NCI-H82 (cell line): ENCODE measurements at regions not wholly inside any gene's neighbourhood (a gene's known extent, or its start where the extent isn't known, plus 50 kb on each side); places are given as distances from the start of the nearest gene placed in this dataset.

Experiments used
- DNase-seq: peaks from one replicate; lab custom pipeline; 2025; lab: John Stamatoyannopoulos, UW

GRCh38 chr5:3047212-3047774 lies 295.8 kb upstream of the IRX2 start:
- DNase-seq = no peak

DNA sequence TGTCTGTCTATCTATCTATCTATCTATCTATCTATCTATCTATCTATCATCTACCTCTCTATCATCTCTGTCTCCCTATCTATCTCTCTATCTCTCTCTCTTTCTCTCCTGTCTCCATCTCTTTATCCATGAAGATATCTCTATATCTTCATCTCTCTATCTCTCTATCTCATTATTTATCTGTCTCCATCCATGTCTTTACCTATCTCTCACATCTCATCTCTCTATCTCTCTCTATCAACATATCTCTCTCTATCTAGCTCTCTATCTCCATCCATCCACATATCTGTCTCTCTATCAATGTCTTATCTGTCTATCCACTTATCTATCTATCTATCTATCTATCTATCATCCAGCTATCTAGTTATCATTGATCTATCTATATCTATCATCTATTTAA lies 292.1 kb upstream of the IRX2 start:
- no peak for DNase-seq

- DNase-seq = no peak
Observed at GRCh38 chr5:3041001-3041400, 289.5 kb upstream of the IRX2 start.

DNA sequence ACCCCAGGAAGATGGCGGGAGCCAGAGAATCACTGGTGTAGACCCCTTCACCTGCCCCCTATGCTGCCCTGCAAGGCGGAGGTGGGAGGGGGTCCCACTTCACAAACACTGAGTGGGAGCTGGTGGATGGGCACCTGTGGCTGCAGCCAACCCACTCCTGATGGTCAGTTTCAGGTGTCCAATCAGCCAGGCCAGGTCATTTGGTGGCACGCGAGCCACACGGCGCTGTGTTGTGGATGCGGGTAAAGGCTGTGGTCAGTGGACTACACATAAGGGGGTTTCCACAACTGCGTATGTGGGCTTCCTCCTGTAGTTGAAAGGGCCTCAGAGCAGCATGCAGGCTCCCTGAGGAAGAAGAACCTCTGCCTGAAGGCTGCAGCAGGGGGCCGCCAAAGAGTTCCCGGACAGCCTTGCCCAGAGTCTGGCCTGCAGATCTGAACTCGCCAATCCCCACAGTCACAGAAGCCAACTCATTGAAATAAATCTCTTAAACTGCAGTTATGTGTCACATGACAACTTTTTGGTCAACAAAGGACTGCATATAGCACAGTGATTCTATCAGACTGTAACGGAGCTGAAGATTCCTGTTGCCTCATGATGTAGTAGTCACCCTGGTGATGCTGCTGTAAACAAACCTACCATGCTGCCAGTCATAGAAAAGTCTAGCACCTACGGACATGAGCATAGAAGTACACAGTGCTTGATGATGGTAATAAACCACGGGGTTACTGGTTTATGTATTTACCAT lies 284.7 kb upstream of the IRX2 start:
- no peak for DNase-seq

GRCh38 chr5:3035452-3035851 lies 284.0 kb upstream of the IRX2 start:
- DNase-seq = no peak

- no peak for DNase-seq
Observed at GRCh38 chr5:3034881-3035280, 283.4 kb upstream of the IRX2 start.

DNA sequence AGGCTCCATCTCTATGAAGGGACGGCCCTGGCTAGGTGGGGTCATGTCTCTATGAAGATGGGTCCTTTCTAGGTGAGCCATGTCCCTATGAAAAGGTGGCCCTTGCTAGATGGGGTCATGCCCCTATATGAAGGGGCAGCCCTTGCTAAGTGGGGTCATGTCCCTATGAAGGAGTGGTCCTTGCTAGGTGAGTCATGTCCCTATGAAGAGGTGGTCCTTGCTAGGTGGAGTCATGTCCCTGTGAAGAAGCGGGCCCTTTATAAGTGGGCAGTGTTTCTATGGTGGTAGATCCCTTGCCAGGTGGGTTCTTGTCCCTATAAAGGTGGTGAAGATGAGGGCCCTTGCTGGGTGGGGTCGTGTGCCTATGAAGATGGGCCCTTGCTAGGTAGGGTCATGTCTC lies 283.0 kb upstream of the IRX2 start:
- no peak for DNase-seq

DNA sequence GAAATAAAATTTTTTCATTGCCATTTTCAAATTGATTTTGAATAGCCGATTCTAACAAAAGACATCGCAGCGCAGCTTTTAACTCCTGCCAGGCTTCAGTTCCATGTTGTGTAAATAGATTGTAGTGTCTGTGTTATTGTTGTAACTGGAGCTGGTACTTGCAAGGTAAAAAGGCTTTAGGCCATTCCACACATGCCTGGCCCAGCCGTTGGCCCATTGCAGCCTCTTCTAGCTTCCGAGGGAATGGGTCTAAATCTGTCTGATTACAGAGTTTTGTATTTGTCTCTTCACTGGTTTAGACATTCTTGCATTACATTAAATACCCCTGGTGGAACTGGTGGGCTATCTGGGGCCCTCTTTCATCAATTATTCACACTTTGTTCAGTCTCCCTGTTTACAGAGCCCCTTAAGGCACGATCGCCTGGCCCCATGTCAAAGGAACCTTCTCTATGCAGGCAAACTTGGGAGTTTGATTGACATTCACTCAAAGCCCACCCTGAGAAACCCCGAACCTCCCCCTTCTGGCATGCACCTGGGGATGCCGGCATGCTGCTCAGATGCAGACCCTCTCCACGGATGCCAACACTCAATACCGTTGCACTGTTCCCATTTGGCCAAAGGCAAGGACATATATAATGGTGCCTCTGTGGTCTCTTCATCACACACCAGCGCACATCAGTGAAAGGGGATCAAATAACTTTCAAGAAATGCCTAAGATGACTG lies 281.7 kb upstream of the IRX2 start:
- DNase-seq = no peak

- no peak for DNase-seq
Observed at GRCh38 chr5:3032513-3032912, 281.0 kb upstream of the IRX2 start.

DNA sequence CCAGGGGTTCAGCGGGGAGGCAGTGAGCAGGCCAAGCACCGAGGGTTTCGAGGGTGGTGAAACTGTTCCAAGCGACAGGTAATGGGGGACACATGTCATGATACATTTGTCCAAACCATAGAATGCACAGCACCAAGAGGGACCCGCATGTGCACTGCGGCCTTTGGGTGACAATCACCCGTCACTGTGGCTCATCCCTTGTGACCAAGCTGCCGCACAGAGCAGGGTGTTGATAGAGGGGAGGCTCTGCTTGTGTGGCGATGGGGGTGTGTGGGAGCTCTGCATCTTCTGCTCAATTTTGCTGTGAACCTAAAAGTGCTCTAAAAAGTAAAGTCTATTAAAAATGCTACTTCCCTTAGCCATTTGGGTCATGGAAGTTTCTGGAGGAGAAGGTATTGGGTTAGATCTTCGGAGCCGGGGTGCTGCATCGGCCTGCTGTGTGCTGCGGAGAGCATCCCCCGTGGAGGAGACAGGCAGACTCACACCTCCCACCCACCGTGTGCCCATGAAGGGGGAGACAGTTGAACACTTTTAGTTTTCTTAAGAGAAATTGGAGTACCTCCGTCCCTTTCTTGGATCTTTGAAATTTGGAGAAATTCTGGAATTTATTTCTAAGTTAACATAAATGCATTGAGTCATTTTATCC lies 280.4 kb upstream of the IRX2 start:
- DNase-seq = no peak

DNA sequence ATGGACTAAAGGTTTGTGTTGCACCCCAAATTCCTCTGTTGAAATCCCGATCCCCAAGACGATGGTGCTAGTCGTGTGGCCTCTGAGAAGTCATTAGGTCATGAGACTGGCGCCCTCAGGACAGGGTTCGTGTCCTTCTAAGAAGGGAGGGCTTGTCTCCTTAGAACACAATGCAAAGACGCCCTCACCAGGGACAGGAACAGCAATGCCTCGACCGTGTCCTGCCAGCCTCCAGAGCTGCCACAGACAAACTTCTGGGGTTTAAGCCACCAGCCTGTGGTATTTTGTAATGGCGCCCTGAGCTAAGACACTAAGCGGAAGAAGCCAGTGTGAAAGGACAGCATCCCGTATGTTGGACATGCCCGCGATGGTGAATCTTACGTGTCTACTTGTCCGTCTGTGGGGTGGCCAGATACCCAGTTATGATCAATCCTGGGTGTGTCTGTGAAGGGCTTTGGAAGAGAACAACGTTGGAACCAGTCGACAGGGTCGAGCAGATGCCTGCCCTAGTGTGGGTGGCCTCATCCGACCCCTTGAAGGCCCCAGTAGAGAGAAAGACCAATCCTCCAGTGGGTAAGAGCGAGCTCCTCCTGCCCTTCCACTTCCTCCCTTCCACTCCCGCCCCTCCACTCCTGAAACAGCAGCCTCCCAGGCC lies 279.2 kb upstream of the IRX2 start:
- no peak for DNase-seq

- DNase-seq = no peak
Observed at GRCh38 chr5:3029396-3029795, 277.9 kb upstream of the IRX2 start.

GRCh38 chr5:3027866-3028635 lies 276.6 kb upstream of the IRX2 start:
- DNase-seq = no peak

- DNase-seq = no peak
Observed at GRCh38 chr5:3027185-3027865, 275.8 kb upstream of the IRX2 start.

- no peak for DNase-seq
Observed at GRCh38 chr5:3026651-3027050, 275.2 kb upstream of the IRX2 start.

- no peak for DNase-seq
Observed at GRCh38 chr5:3026099-3026498, 274.6 kb upstream of the IRX2 start.

DNA sequence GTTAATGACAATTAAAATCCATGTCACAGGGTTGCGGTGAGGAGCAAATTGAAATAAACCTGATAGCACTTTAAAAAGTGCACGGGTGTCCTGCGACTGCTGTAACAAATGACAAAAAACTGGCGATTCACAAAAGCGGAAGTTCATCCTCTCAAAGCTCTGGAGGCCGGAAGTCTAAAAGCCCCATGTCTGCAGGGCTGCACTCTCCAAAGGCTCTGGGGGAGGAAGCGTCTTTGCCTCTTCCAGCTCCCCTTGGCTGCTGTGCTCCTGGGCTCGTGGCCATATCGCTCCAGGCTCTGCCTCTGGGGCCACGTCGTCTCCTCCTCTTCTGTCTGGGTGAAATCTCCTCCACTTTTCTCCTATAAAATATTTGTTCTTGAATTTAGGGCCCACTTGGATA lies 273.9 kb upstream of the IRX2 start:
- no peak for DNase-seq

DNA sequence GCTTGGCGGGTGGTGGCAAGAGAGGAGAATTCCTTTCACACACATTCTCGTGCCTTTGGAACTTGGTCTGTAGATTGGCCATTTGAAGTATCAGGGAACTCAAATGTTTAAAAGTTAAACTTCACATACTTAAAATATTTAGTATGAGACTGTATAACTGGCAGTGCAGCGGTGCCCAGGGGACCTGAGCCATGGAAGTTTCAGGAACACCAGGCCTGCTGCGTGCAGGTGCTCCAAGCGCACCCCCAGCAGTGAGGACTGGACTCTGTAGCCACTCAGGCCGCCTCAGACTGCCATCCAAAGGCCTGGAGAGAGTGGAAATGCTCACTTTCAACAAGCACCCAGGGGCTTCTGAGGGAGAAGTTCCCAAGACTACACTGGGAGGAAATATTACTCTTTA lies 273.5 kb upstream of the IRX2 start:
- no peak for DNase-seq

GRCh38 chr5:3024554-3024953 lies 273.1 kb upstream of the IRX2 start:
- DNase-seq = no peak

GRCh38 chr5:3024126-3024525 lies 272.6 kb upstream of the IRX2 start:
- no peak for DNase-seq

- no peak for DNase-seq
Observed at GRCh38 chr5:3023656-3024055, 272.2 kb upstream of the IRX2 start.
